Upper lobe of left lung (tissue), 6 donors: ENCODE measurements at regions not wholly inside any gene's neighbourhood (a gene's known extent, or its start where the extent isn't known, plus 50 kb on each side); places are given as distances from the start of the nearest gene placed in this dataset.
A peak's percentile ranks its signal among the peaks of the same experiment; 100 is the strongest.

Experiments used
- ATAC-seq, 2 donors: fragments of 200-7000 bp; cut with Tn5 transposase; one replicate each; pipeline ENCODE4 v1.9.1; 2022; ENCODE audit warnings: mild to moderate bottlenecking in 2 of 2, moderate library complexity in 2 of 2; ENCODE audit not compliant: low FRiP score in 2 of 2
- DNase-seq, 2 donors: peaks; one replicate each; pipeline ENCODE4 v3.0.0-alpha.2; 2019 to 2020
- H3K27ac ChIP-seq, 4 donors: fragments of 200-600 bp; sonication (generic); one replicate each; pipeline ENCODE4 v1.5.1; 2016 to 2019
- H3K27me3 ChIP-seq, 4 donors: fragments of 200-600 bp; sonication (generic); one replicate each; pipeline ENCODE4 v1.5.1; 2017 to 2019
- H3K36me3 ChIP-seq, 4 donors: fragments of 200-600 bp; sonication (generic); one replicate each; pipeline ENCODE4 v1.5.1; 2016 to 2019
- H3K4me1 ChIP-seq, 4 donors: fragments of 200-600 bp; sonication (generic); one replicate each; pipeline ENCODE4 v1.5.1; 2018 to 2019
- H3K4me3 ChIP-seq, 4 donors: fragments of 200-600 bp; sonication (generic); one replicate each; pipeline ENCODE4 v1.5.1; 2017 to 2019; ENCODE audit warnings: mild to moderate bottlenecking in 2 of 4, moderate library complexity in 1 of 4
- H3K9me3 ChIP-seq, 4 donors: fragments of 200-600 bp; sonication (generic); one replicate each; pipeline ENCODE4 v1.5.1; 2018 to 2019
- CTCF ChIP-seq, 6 experiments: fragments of 450-650 bp in 4 of 6; fragments of 200-600 bp in 2 of 6; sonication (generic) in 2 of 6; IDR thresholded peaks; one replicate each; pipeline ENCODE4 v1.5.1; 2016 to 2019; ENCODE audit warnings: antibody characterized with exemption in 6 of 6
- EP300 ChIP-seq, 4 donors: sonication (generic); formaldehyde crosslinking; IDR thresholded peaks; one replicate each; pipeline ENCODE4 v1.5.1; 2017; ENCODE audit warnings: antibody characterized with exemption in 4 of 4, control low read depth in 2 of 4
- POLR2A ChIP-seq, 4 donors: fragments of 450-650 bp; IDR thresholded peaks; one replicate each; pipeline ENCODE4 v1.5.1; 2016 to 2017; ENCODE audit warnings: antibody characterized with exemption in 4 of 4, mild to moderate bottlenecking in 2 of 4
- POLR2AphosphoS5 ChIP-seq, 2 donors: sonication (generic); formaldehyde crosslinking; IDR thresholded peaks; one replicate each; pipeline ENCODE4 v1.5.1; 2017; ENCODE audit warnings: antibody characterized with exemption in 2 of 2
- WGBS, 2 donors: methylation state at CpG; one replicate each; pipeline ENCODE4 v1.1.5; 2017 to 2018; 5-methylcytosine and 5-hydroxymethylcytosine counted together
- donor health status: DM: no; HTN: no; CAD: no; lungs with moderate emphysema.
- donor health status: DM: no; HTN: yes; CAD: no; lungs with severe emphysema.

DNA sequence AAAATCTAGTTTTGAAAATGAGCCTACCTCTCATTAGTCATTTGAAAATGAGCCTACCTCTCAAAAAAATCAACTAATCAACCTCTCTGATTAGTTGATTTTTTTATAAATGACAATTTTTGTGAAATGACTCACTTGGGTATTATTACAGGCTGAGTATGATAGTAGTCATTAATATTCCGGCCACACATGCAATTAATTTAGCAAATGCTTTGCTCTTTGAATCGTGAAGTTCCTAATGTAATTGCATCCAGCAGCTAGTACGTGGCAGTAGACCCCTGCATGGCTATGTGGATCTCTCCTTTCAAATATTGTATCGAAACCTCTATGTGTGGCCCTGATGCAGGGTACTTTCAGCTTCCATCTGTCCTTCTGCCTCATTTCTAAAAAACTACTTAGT, 245.9 kb upstream of the PHYHIPL start:
- H3K4me1 ChIP-seq = no peaks in the 10 kb centered on the region
- 83 to 88% methylated on average over 4 of the region's 4 CpGs for WGBS, 2 donors
- DNase-seq (no peak), ATAC-seq (no peak)
- TF ChIP-seq POLR2AphosphoS5 (IDR thresholded peaks at IDR 0.05) (no peak), EP300 (IDR thresholded peaks at IDR 0.05) (no peak), POLR2A (IDR thresholded peaks at IDR 0.05) (no peak)
- no peaks in the 10 kb centered on the region for H3K36me3 ChIP-seq
- H3K4me3 ChIP-seq = no peak overlapping the region
- no peaks in the 10 kb centered on the region for H3K9me3 ChIP-seq
- no peak overlapping the region for H3K27ac ChIP-seq
- no peaks in the 10 kb centered on the region for H3K27me3 ChIP-seq

DNA sequence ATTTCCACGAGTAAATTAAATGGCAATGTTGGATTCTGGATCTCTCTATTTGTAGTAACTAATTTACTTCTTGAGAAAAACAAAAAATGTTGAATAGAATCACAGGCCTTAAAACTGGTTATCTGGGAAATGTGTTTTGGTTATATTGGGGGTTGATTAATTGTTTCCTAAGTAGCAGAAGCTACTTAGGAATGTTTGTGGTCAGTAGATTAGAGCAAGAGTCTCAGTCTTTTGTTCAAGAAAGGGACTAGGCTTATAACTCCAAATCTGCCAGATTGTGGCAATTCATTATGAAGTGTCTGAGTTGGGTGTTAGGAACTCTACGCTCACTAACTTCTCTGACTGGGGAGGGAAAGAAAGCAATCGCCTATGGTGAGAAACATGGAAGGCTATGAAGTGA, 244.3 kb upstream of the PHYHIPL start:
- no peaks in the 10 kb centered on the region for H3K36me3 ChIP-seq
- no peak for TF ChIP-seq EP300 (IDR thresholded peaks at IDR 0.05)
- TF ChIP-seq POLR2A (IDR thresholded peaks at IDR 0.05) = no peak
- TF ChIP-seq CTCF (IDR thresholded peaks at IDR 0.05) = no peak
- TF ChIP-seq POLR2AphosphoS5 (IDR thresholded peaks at IDR 0.05) = no peak
- no peaks in the 10 kb centered on the region for H3K4me1 ChIP-seq
- DNase-seq (no peak), ATAC-seq (no peak)
- no peaks in the 10 kb centered on the region for H3K9me3 ChIP-seq
- no peak overlapping the region for H3K4me3 ChIP-seq
- H3K27me3 ChIP-seq = no peaks in the 10 kb centered on the region
- H3K27ac ChIP-seq = no peak overlapping the region
- WGBS, 2 donors = 79 to 80% methylated on average over 3 of the region's 3 CpGs

DNA sequence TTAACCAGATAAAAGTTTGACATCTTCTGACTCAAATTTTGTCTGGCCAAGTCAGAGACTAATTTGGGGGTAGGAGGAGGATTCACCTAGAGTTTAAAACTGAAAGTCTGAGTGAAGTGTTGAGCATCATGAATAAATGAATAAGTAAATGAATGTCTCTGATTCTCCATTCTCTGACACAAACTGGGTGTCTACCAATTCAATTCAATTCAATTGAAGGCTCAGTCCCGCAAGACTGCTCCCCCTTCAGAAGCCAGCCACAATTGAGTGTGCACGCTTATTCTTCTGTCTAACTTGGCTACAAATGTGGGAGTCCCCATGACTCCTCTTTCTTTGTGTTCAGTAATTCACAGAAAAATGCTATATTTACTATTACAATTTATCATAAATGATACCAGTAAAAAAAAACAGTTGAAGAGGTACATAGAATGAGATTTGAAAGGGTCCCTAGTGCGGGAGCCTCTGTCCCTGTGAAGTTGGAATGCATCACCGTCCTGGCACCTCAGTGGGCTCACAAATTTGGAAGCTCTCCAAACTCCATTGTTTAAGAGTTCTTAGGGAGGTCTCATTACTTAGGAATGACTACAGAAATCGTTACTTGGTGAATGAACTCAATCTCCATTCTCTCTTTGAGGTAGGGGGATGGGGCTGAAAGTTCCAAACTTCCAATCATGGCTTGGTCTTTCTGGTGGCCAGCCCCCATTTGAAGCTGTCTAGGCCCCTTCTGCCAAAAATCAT, 243.7 kb upstream of the PHYHIPL start:
- WGBS, 2 donors = 63 to 72% methylated on average over 5 of the region's 5 CpGs
- Histone ChIP-seq H3K36me3 (no peaks in the 10 kb centered on the region), H3K27me3 (no peaks in the 10 kb centered on the region), H3K27ac (no peak overlapping the region), H3K9me3 (no peaks in the 10 kb centered on the region), H3K4me3 (no peak overlapping the region), H3K4me1 (no peaks in the 10 kb centered on the region)
- TF ChIP-seq POLR2A (IDR thresholded peaks at IDR 0.05) = no peak
- TF ChIP-seq EP300 (IDR thresholded peaks at IDR 0.05) = no peak
- TF ChIP-seq POLR2AphosphoS5 (IDR thresholded peaks at IDR 0.05) = no peak
- TF ChIP-seq CTCF (IDR thresholded peaks at IDR 0.05) = no peak
- DNase-seq (no peak), ATAC-seq (no peak)

GRCh38 chr10:58936364-58936763, 240.1 kb upstream of the PHYHIPL start:
- no peaks in the 10 kb centered on the region for H3K27me3 ChIP-seq
- ATAC-seq = no peak

DNA sequence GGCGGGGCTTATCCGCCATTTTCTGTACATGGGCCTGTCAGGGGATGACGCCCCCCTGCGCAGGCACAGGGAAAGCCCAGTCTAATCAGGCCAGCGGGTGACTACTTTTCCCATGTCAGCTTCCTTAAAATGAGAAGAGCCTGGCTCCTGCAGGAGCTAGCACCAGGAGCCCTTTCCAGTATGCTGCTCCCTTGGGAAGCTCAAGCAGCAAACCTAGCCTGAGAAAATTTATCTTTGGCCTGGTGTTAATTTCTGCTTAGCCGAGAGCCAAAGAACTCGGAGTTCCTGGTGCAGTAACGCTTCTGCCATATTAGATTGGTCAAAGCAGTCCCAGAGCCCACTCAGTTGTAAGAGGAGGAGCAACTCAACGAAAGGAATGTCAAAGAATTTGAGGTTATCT, 239.0 kb upstream of the PHYHIPL start:
- TF ChIP-seq POLR2A (IDR thresholded peaks at IDR 0.05) = no peak
- TF ChIP-seq EP300 (IDR thresholded peaks at IDR 0.05) = no peak
- no peak for TF ChIP-seq POLR2AphosphoS5 (IDR thresholded peaks at IDR 0.05)
- no peak for TF ChIP-seq CTCF (IDR thresholded peaks at IDR 0.05)
- Histone ChIP-seq H3K4me1 (no peaks in the 10 kb centered on the region), H3K9me3 (no peaks in the 10 kb centered on the region), H3K4me3 (no peak overlapping the region), H3K36me3 (no peaks in the 10 kb centered on the region), H3K27ac (no peak overlapping the region), H3K27me3 (no peaks in the 10 kb centered on the region)
- ATAC-seq (no peak), DNase-seq (peak in 1 of 2 donors; percentile 10)
- 86 to 92% methylated on average over 9 of the region's 9 CpGs for WGBS, 2 donors

More at GRCh38 chr10:58936364-58936763, 240.1 kb upstream of the PHYHIPL start:
- Histone ChIP-seq H3K36me3 (no peaks in the 10 kb centered on the region), H3K27ac (no peak overlapping the region), H3K9me3 (no peaks in the 10 kb centered on the region), H3K4me1 (no peaks in the 10 kb centered on the region), H3K4me3 (no peak overlapping the region)
- DNase-seq = no peak
- 84 to 94% methylated on average over 3 of the region's 3 CpGs for WGBS, 2 donors
- TF ChIP-seq EP300 (IDR thresholded peaks at IDR 0.05) = no peak
- no peak for TF ChIP-seq CTCF (IDR thresholded peaks at IDR 0.05)
- TF ChIP-seq POLR2AphosphoS5 (IDR thresholded peaks at IDR 0.05) = no peak
- no peak for TF ChIP-seq POLR2A (IDR thresholded peaks at IDR 0.05)
